ENCODE measurements at regions not wholly inside any gene's neighbourhood (a gene's known extent, or its start where the extent isn't known, plus 50 kb on each side); places are given as distances from the start of the nearest gene placed in this dataset.
A peak's percentile ranks its signal among the peaks of the same experiment; 100 is the strongest.

GRCh38 chr13:104764600-104764999 is 1698.4 kb upstream of the SLC10A2 start:
- Histone ChIP-seq H3K36me3 (ENCODE audit: control insufficient read depth, insufficient read depth, low read length) (no peaks in the 10 kb centered on the region), H3K4me3 (ENCODE audit: low read depth, low read length) (no peak overlapping the region), H3K27me3 (ENCODE audit: control insufficient read depth, insufficient read depth, low read length) (no peaks in the 10 kb centered on the region), H3K27ac (ENCODE audit: low read depth, low read length) (no peak overlapping the region), H3K9me3 (ENCODE audit: control insufficient read depth, insufficient read depth, low read length) (no peaks in the 10 kb centered on the region), H3K4me1 (ENCODE audit: control insufficient read depth, insufficient read depth, low read length) (no peaks in the 10 kb centered on the region)
- 100% methylated on average over 1 of the region's 4 CpGs for WGBS (ENCODE audit: insufficient coverage)
- no peak for DNase-seq (ENCODE audit: low read depth in 4 of 6, low spot score in 6 of 6)

- H3K4me3 ChIP-seq (ENCODE audit: low read depth, low read length) = no peak overlapping the region
- no peaks in the 10 kb centered on the region for H3K27me3 ChIP-seq (ENCODE audit: control insufficient read depth, insufficient read depth, low read length)
- no peak overlapping the region for H3K27ac ChIP-seq (ENCODE audit: low read depth, low read length)
- H3K9me3 ChIP-seq (ENCODE audit: control insufficient read depth, insufficient read depth, low read length) = no peaks in the 10 kb centered on the region
- H3K36me3 ChIP-seq (ENCODE audit: control insufficient read depth, insufficient read depth, low read length) = no peaks in the 10 kb centered on the region
- WGBS (ENCODE audit: insufficient coverage) = 100% methylated on average over 1 of the region's 3 CpGs
- DNase-seq (ENCODE audit: low read depth in 4 of 6, low spot score in 6 of 6) = no peak
- no peaks in the 10 kb centered on the region for H3K4me1 ChIP-seq (ENCODE audit: control insufficient read depth, insufficient read depth, low read length)
Measured at GRCh38 chr13:104759069-104759468, 1692.9 kb upstream of the SLC10A2 start.

- no CpG with 5 or more reads among the region's 3 CpGs for WGBS (ENCODE audit: insufficient coverage)
- no peak overlapping the region for H3K27ac ChIP-seq (ENCODE audit: low read depth, low read length)
- H3K36me3 ChIP-seq (ENCODE audit: control insufficient read depth, insufficient read depth, low read length) = no peaks in the 10 kb centered on the region
Measured at GRCh38 chr13:104757712-104758111, 1691.5 kb upstream of the SLC10A2 start.

GRCh38 chr13:104750377-104750776 is 1684.2 kb upstream of the SLC10A2 start:
- Histone ChIP-seq H3K4me3 (ENCODE audit: low read depth, low read length) (no peak overlapping the region), H3K36me3 (ENCODE audit: control insufficient read depth, insufficient read depth, low read length) (no peaks in the 10 kb centered on the region), H3K9me3 (ENCODE audit: control insufficient read depth, insufficient read depth, low read length) (no peaks in the 10 kb centered on the region), H3K27me3 (ENCODE audit: control insufficient read depth, insufficient read depth, low read length) (no peaks in the 10 kb centered on the region), H3K4me1 (ENCODE audit: control insufficient read depth, insufficient read depth, low read length) (no peaks in the 10 kb centered on the region), H3K27ac (ENCODE audit: low read depth, low read length) (no peak overlapping the region)
- DNase-seq (ENCODE audit: low read depth in 4 of 6, low spot score in 6 of 6) = no peak
- 80% methylated on average over 1 of the region's 2 CpGs for WGBS (ENCODE audit: insufficient coverage)

More at GRCh38 chr13:104757712-104758111, 1691.5 kb upstream of the SLC10A2 start:
- no peak for DNase-seq (ENCODE audit: low read depth in 4 of 6, low spot score in 6 of 6)
- no peaks in the 10 kb centered on the region for H3K27me3 ChIP-seq (ENCODE audit: control insufficient read depth, insufficient read depth, low read length)
- H3K9me3 ChIP-seq (ENCODE audit: control insufficient read depth, insufficient read depth, low read length) = no peaks in the 10 kb centered on the region
- no peak overlapping the region for H3K4me3 ChIP-seq (ENCODE audit: low read depth, low read length)
- no peaks in the 10 kb centered on the region for H3K4me1 ChIP-seq (ENCODE audit: control insufficient read depth, insufficient read depth, low read length)

DNA sequence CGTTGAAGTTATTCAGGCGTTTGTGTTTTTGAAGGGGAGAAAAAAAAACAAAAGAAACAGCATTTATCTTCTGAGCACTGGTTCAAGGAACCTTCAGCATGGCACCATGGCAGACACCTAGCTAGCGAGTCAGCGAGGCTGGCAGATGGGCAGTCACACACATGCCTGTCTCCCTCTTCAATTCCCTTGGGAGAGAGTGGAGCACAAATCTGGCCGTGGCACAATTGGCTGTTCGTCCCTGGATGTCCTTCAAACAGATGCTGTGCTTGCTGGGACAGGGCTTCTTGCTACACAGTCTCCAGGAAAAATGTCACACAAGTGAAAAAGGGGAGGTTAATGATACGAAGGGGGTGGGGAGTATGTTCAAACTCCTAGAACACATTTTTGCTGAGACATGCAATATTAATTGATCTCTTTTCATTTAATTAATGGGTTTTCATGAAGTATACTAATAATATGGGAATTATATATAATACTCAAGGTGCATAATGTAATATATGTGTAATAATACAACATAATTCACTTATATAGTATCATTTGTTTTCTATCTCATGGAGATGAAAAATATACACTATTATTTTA is 1674.5 kb upstream of the SLC10A2 start:
- H3K4me3 ChIP-seq (ENCODE audit: low read depth, low read length) = no peak overlapping the region
- no peaks in the 10 kb centered on the region for H3K4me1 ChIP-seq (ENCODE audit: control insufficient read depth, insufficient read depth, low read length)
- no peaks in the 10 kb centered on the region for H3K36me3 ChIP-seq (ENCODE audit: control insufficient read depth, insufficient read depth, low read length)
- H3K27me3 ChIP-seq (ENCODE audit: control insufficient read depth, insufficient read depth, low read length) = no peaks in the 10 kb centered on the region
- H3K9me3 ChIP-seq (ENCODE audit: control insufficient read depth, insufficient read depth, low read length) = no peaks in the 10 kb centered on the region
- peak in 2 of 6 donors; percentile 28 to 82 for DNase-seq (ENCODE audit: low read depth in 4 of 6, low spot score in 6 of 6)
- WGBS (ENCODE audit: insufficient coverage) = 48% methylated on average over 4 of the region's 7 CpGs
- H3K27ac ChIP-seq (ENCODE audit: low read depth, low read length) = no peak overlapping the region

DNA sequence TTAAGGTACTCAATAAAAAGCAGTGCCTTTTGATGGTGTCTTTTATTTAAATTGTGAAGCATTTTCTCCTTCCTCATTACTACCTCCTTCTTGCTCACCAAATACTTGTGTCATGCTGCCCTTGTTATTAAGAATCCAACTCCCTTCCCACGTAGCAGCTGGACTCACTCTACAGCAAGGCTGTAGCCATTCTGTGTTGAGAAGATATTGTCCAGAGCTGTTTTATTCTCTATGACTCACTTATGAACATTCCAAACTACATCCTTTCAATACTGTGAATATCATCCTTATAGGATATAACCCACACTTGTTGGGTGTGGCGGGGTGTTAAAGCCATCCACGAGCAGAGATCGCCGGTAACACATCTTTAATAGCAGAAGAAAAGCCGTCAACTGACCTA is 1671.5 kb upstream of the SLC10A2 start:
- Histone ChIP-seq H3K27me3 (ENCODE audit: control insufficient read depth, insufficient read depth, low read length) (no peaks in the 10 kb centered on the region), H3K4me1 (ENCODE audit: control insufficient read depth, insufficient read depth, low read length) (no peaks in the 10 kb centered on the region), H3K9me3 (ENCODE audit: control insufficient read depth, insufficient read depth, low read length) (no peaks in the 10 kb centered on the region), H3K4me3 (ENCODE audit: low read depth, low read length) (no peak overlapping the region), H3K36me3 (ENCODE audit: control insufficient read depth, insufficient read depth, low read length) (no peaks in the 10 kb centered on the region), H3K27ac (ENCODE audit: low read depth, low read length) (no peak overlapping the region)
- no peak for DNase-seq (ENCODE audit: low read depth in 4 of 6, low spot score in 6 of 6)
- 100% methylated on average over 5 of the region's 6 CpGs for WGBS (ENCODE audit: insufficient coverage)

DNA sequence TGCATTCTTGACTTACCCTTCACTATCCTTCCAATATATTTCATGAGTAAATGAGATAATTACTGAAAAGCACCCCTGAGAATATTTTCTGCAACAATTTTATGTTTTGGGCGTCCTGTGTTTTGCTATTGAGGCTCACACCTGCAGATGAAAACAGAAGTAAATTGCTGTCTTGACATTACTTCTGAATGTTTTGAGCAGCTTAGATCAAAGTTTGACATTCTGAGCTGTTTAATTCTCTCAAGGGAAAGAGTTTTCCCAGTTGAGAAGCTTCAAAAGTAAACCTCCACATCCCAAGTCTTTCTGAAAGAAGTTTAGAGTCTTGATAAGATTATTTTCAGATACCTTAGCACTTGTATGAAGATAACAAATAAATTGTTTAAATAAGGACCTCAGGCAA is 1667.2 kb upstream of the SLC10A2 start:
- Histone ChIP-seq H3K36me3 (ENCODE audit: control insufficient read depth, insufficient read depth, low read length) (no peaks in the 10 kb centered on the region), H3K4me1 (ENCODE audit: control insufficient read depth, insufficient read depth, low read length) (no peaks in the 10 kb centered on the region), H3K27ac (ENCODE audit: low read depth, low read length) (no peak overlapping the region), H3K27me3 (ENCODE audit: control insufficient read depth, insufficient read depth, low read length) (no peaks in the 10 kb centered on the region), H3K9me3 (ENCODE audit: control insufficient read depth, insufficient read depth, low read length) (no peaks in the 10 kb centered on the region), H3K4me3 (ENCODE audit: low read depth, low read length) (no peak overlapping the region)
- DNase-seq (ENCODE audit: low read depth in 4 of 6, low spot score in 6 of 6) = no peak
- 83% methylated on average over 1 of the region's 1 CpG for WGBS (ENCODE audit: insufficient coverage)

DNA sequence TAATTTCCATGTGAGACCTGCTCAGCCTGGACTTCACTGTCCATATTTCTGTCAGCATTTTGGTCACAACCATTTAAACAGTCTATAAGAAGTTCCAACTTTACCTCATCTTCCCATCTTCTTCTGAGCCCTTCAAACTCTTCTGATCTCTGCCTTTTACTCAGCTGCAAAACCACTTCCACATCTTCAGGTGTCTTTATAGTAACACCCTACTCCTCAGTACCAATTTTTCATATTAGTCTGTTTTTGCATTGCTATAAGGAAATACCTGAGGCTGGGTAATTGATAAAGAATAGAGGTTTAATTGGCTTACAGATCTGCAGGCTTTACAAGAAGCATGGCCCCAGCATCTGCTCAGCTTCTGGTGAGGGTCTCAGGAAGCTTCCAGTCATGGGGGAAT is 1648.9 kb upstream of the SLC10A2 start:
- Histone ChIP-seq H3K36me3 (ENCODE audit: control insufficient read depth, insufficient read depth, low read length) (no peaks in the 10 kb centered on the region), H3K9me3 (ENCODE audit: control insufficient read depth, insufficient read depth, low read length) (no peaks in the 10 kb centered on the region), H3K4me1 (ENCODE audit: control insufficient read depth, insufficient read depth, low read length) (no peaks in the 10 kb centered on the region), H3K27me3 (ENCODE audit: control insufficient read depth, insufficient read depth, low read length) (no peaks in the 10 kb centered on the region), H3K4me3 (ENCODE audit: low read depth, low read length) (no peak overlapping the region), H3K27ac (ENCODE audit: low read depth, low read length) (no peak overlapping the region)
- DNase-seq (ENCODE audit: low read depth in 4 of 6, low spot score in 6 of 6) = no peak

GRCh38 chr13:104705031-104705750 is 1639.0 kb upstream of the SLC10A2 start:
- H3K27ac ChIP-seq (ENCODE audit: low read depth, low read length) = no peak overlapping the region
- no peaks in the 10 kb centered on the region for H3K9me3 ChIP-seq (ENCODE audit: control insufficient read depth, insufficient read depth, low read length)
- no peak for DNase-seq (ENCODE audit: low read depth in 4 of 6, low spot score in 6 of 6)
- no peak overlapping the region for H3K4me3 ChIP-seq (ENCODE audit: low read depth, low read length)
- no peaks in the 10 kb centered on the region for H3K36me3 ChIP-seq (ENCODE audit: control insufficient read depth, insufficient read depth, low read length)
- no peaks in the 10 kb centered on the region for H3K27me3 ChIP-seq (ENCODE audit: control insufficient read depth, insufficient read depth, low read length)
- WGBS (ENCODE audit: insufficient coverage) = 89% methylated on average over 4 of the region's 7 CpGs
- no peaks in the 10 kb centered on the region for H3K4me1 ChIP-seq (ENCODE audit: control insufficient read depth, insufficient read depth, low read length)

GRCh38 chr13:104701591-104701990 is 1635.4 kb upstream of the SLC10A2 start:
- DNase-seq (ENCODE audit: low read depth in 4 of 6, low spot score in 6 of 6) = no peak
- H3K4me1 ChIP-seq (ENCODE audit: control insufficient read depth, insufficient read depth, low read length) = no peaks in the 10 kb centered on the region
- no CpG with 5 or more reads among the region's 3 CpGs for WGBS (ENCODE audit: insufficient coverage)

More at GRCh38 chr13:104701591-104701990, 1635.4 kb upstream of the SLC10A2 start:
- H3K9me3 ChIP-seq (ENCODE audit: control insufficient read depth, insufficient read depth, low read length) = no peaks in the 10 kb centered on the region
- H3K27me3 ChIP-seq (ENCODE audit: control insufficient read depth, insufficient read depth, low read length) = no peaks in the 10 kb centered on the region
- H3K27ac ChIP-seq (ENCODE audit: low read depth, low read length) = no peak overlapping the region
- no peak overlapping the region for H3K4me3 ChIP-seq (ENCODE audit: low read depth, low read length)
- H3K36me3 ChIP-seq (ENCODE audit: control insufficient read depth, insufficient read depth, low read length) = no peaks in the 10 kb centered on the region
